ENCODE measurements at regions not wholly inside any gene's neighbourhood (a gene's known extent, or its start where the extent isn't known, plus 50 kb on each side); places are given as distances from the start of the nearest gene placed in this dataset.

GRCh38 chr6:54056105-54056504, 55.1 kb upstream of the MLIP start:
- no peak overlapping the region for H3K23ac ChIP-seq (ENCODE audit: low read depth, low read length)
- DNase-seq = no peak
- no peak overlapping the region for H3K4ac ChIP-seq (ENCODE audit: low read depth, low read length)
- H3K14ac ChIP-seq (replicated peaks; ENCODE audit: low read depth, low read length) = no peak overlapping the region
- H3K9me3 ChIP-seq (ENCODE audit: control insufficient read depth, insufficient read depth, low read length) = no peaks in the 10 kb centered on the region
- TF ChIP-seq CEBPB (IDR thresholded peaks at IDR 0.05; ENCODE audit: low read depth, low read length) (no peak), NFE2L2 (IDR thresholded peaks at IDR 0.05; ENCODE audit: low read depth, low read length) (no peak), CTCF (conservative IDR thresholded peaks at IDR 0.05; ENCODE audit: low read depth, low read length) (no peak), FOS (IDR thresholded peaks at IDR 0.05; ENCODE audit: low read depth, low read length) (no peak), USF2 (IDR thresholded peaks at IDR 0.05; ENCODE audit: low read depth, low read length) (no peak), SMC3 (IDR thresholded peaks at IDR 0.05; ENCODE audit: low read depth, low read length) (no peak), MAFK (IDR thresholded peaks at IDR 0.05; ENCODE audit: low read depth, low read length) (no peak), MAZ (IDR thresholded peaks at IDR 0.05; ENCODE audit: borderline replicate concordance, low read depth, low read length) (no peak), CHD1 (IDR thresholded peaks at IDR 0.05; ENCODE audit: low read depth, low read length) (no peak), MXI1 (IDR thresholded peaks at IDR 0.05; ENCODE audit: borderline replicate concordance, low read depth, low read length) (no peak), BHLHE40 (IDR thresholded peaks at IDR 0.05; ENCODE audit: low read depth, low read length) (no peak), RAD21 (IDR thresholded peaks at IDR 0.05; ENCODE audit: low read length) (no peak), RCOR1 (IDR thresholded peaks at IDR 0.05; ENCODE audit: insufficient replicate concordance, low read length) (no peak), POLR2A (IDR thresholded peaks at IDR 0.05; ENCODE audit: low read depth, low read length) (no peak)
- TF ChIP-seq, protein P1, sequence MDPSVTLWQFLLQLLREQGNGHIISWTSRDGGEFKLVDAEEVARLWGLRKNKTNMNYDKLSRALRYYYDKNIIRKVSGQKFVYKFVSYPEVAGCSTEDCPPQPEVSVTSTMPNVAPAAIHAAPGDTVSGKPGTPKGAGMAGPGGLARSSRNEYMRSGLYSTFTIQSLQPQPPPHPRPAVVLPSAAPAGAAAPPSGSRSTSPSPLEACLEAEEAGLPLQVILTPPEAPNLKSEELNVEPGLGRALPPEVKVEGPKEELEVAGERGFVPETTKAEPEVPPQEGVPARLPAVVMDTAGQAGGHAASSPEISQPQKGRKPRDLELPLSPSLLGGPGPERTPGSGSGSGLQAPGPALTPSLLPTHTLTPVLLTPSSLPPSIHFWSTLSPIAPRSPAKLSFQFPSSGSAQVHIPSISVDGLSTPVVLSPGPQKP (IDR thresholded peaks at IDR 0.05; ENCODE audit: borderline replicate concordance, low read depth, low read length) = no peak
- WGBS, 2 experiments (ENCODE audit: extremely low coverage in 2 of 2, insufficient read length in 1 of 2) = no CpG with 5 or more reads among the region's 3 CpGs
- H2BK120ac ChIP-seq (ENCODE audit: low read depth, low read length) = no peak overlapping the region
- ChIA-PET CTCF (no interaction called here), POLR2A (ENCODE audit: unreplicated experiment) (no interaction called here)
- no peak overlapping the region for H3K4me3 ChIP-seq (ENCODE audit: insufficient read depth, low read depth, low read length)
- no peak overlapping the region for H4K5ac ChIP-seq (ENCODE audit: low read depth, low read length)
- BruUV-seq (replicated peaks) = no TSS peak
- dilution Hi-C loops (cut with HindIII; ENCODE audit: low sequenced_read_pairs, unreplicated experiment) (no loop called here), in situ Hi-C loops (cut with MboI; ENCODE audit: low sequenced_read_pairs) (no loop called here), intact Hi-C loops (cut with micrococcal nuclease) (no loop called here)
- no peak overlapping the region for H4K8ac ChIP-seq (ENCODE audit: low read depth in 2 of 2, low read length in 2 of 2)
- H2BK15ac ChIP-seq (ENCODE audit: low read depth, low read length) = no peak overlapping the region
- H3K79me1 ChIP-seq (ENCODE audit: low read depth in 1 of 2, low read length in 2 of 2) = no peaks in the 10 kb centered on the region
- H3K27me3 ChIP-seq (ENCODE audit: control insufficient read depth, insufficient read depth, low read length) = no peaks in the 10 kb centered on the region
- H4K20me1 ChIP-seq (ENCODE audit: insufficient read depth, low read length) = no peaks in the 10 kb centered on the region
- no peak overlapping the region for H2AK9ac ChIP-seq (replicated peaks; ENCODE audit: low read depth, low read length, poor library complexity)
- no peaks in the 10 kb centered on the region for H3K36me3 ChIP-seq (ENCODE audit: control insufficient read depth, insufficient read depth, low read length)
- 0 out of 2 replicates have a peak, but pooled peaks cover 2% of the 10 kb centered on the region for H3K4me1 ChIP-seq (ENCODE audit: control insufficient read depth, insufficient read depth, low read length)
- no peak overlapping the region for H3K18ac ChIP-seq (ENCODE audit: low read depth, low read length)
- H2AK5ac ChIP-seq (ENCODE audit: low read depth, low read length) = no peak overlapping the region
- no peaks in the 10 kb centered on the region for H3K9me1 ChIP-seq (ENCODE audit: insufficient read depth, low read length)
- no peak overlapping the region for H3K4me2 ChIP-seq (ENCODE audit: low read depth, low read length)
- H3K56ac ChIP-seq (ENCODE audit: extremely low read depth, insufficient read depth, low read length) = no peak overlapping the region
- no peak overlapping the region for H2AFZ ChIP-seq (replicated peaks; ENCODE audit: low read length, poor library complexity)
- no peak for ATAC-seq (ENCODE audit: low read depth)
- H2BK20ac ChIP-seq (ENCODE audit: low read depth, low read length) = no peak overlapping the region
- H4K91ac ChIP-seq (ENCODE audit: insufficient read depth, low read depth, low read length) = no peak overlapping the region
- H3K9ac ChIP-seq (ENCODE audit: low read depth, low read length) = no peak overlapping the region
- no peak overlapping the region for H2BK5ac ChIP-seq (ENCODE audit: low read depth, low read length, poor library complexity, severe bottlenecking)
- H3K27ac ChIP-seq (ENCODE audit: insufficient read depth, low read length) = no peak overlapping the region

All from IMR-90 (cell line).